ENCODE measurements at regions not wholly inside any gene's neighbourhood (a gene's known extent, or its start where the extent isn't known, plus 50 kb on each side); places are given as distances from the start of the nearest gene placed in this dataset.

DNA sequence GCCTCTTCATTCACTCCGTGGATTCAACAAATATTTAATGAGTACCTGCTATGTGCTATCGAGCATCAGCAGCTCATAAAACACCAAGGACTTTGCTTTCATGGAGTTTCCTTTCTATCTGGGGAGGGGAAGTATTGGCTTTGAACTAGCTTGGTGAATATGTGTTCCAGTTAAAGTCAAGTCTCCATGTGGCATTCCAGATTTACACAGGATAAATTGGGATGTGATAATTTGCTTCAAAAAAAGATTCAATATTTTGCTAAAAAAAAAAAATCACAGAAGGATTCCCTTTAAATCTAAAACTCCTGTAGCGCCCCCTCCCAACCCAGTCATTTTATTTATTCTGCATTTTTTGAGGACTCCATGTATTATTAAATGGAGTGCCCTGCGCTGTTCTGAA, 346.3 kb upstream of the SLC30A5 start:
- TF ChIP-seq, protein P1, sequence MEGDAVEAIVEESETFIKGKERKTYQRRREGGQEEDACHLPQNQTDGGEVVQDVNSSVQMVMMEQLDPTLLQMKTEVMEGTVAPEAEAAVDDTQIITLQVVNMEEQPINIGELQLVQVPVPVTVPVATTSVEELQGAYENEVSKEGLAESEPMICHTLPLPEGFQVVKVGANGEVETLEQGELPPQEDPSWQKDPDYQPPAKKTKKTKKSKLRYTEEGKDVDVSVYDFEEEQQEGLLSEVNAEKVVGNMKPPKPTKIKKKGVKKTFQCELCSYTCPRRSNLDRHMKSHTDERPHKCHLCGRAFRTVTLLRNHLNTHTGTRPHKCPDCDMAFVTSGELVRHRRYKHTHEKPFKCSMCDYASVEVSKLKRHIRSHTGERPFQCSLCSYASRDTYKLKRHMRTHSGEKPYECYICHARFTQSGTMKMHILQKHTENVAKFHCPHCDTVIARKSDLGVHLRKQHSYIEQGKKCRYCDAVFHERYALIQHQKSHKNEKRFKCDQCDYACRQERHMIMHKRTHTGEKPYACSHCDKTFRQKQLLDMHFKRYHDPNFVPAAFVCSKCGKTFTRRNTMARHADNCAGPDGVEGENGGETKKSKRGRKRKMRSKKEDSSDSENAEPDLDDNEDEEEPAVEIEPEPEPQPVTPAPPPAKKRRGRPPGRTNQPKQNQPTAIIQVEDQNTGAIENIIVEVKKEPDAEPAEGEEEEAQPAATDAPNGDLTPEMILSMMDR (IDR thresholded peaks at IDR 0.05 in 8 of 11, conservative IDR thresholded peaks at IDR 0.05 in 3 of 11) = no peak
- TF ChIP-seq POLR2A (IDR thresholded peaks at IDR 0.05) = no peak
